ENCODE measurements at regions not wholly inside any gene's neighbourhood (a gene's known extent, or its start where the extent isn't known, plus 50 kb on each side); places are given as distances from the start of the nearest gene placed in this dataset.
"Not testable (repeated sequence)": the region's sequence is repeated elsewhere in the genome, so short reads cannot be mapped to it uniquely, and the experiment has no call there.

- DNase-seq: peak; percentile 72
Observed at GRCh38 chr3:4228295-4228694, 74.9 kb upstream of the SETMAR start.

GRCh38 chr3:4231041-4231440 lies 72.1 kb upstream of the SETMAR start:
- DNase-seq: no peak

GRCh38 chr3:4232798-4233197 lies 70.4 kb upstream of the SETMAR start:
- DNase-seq: no peak

- no peak for DNase-seq
Observed at GRCh38 chr3:4233488-4233887, 69.7 kb upstream of the SETMAR start.

GRCh38 chr3:4234889-4235288 lies 68.3 kb upstream of the SETMAR start:
- no peak for DNase-seq

- DNase-seq: no peak
Observed at GRCh38 chr3:4235690-4236089, 67.5 kb upstream of the SETMAR start.

GRCh38 chr3:4241595-4242170 lies 61.5 kb upstream of the SETMAR start:
- DNase-seq: no peak

- DNase-seq: no peak
Observed at GRCh38 chr3:4245671-4246070, 57.5 kb upstream of the SETMAR start.

GRCh38 chr3:4247391-4247790 lies 55.8 kb upstream of the SETMAR start:
- DNase-seq: no peak

- no peak for DNase-seq
Observed at GRCh38 chr3:4250064-4250463, 53.1 kb upstream of the SETMAR start.

GRCh38 chr3:4251412-4251811 lies 51.8 kb upstream of the SETMAR start:
- no peak for DNase-seq

GRCh38 chr3:4253072-4253832 lies 49.9 kb upstream of the SETMAR start:
- not testable (repeated sequence) for DNase-seq

Measured in NCI-H524 treated with DMSO at 0.1 percent for 48 hours (cell line).